Transverse colon (tissue), 4 donors: ENCODE measurements at regions not wholly inside any gene's neighbourhood (a gene's known extent, or its start where the extent isn't known, plus 50 kb on each side); places are given as distances from the start of the nearest gene placed in this dataset.
A peak's percentile ranks its signal among the peaks of the same experiment; 100 is the strongest.

Source experiments
- DNase-seq: peaks from one replicate; pipeline ENCODE4 v3.0.0-alpha.2; 2019
- H3K27ac ChIP-seq, 4 donors: fragments of 200-600 bp; sonication (generic); 2 replicates each; pipeline ENCODE4 v1.5.1; 2016 to 2018; ENCODE audit warnings: inconsistent platforms in 4 of 4
- H3K27me3 ChIP-seq: fragments of 200-600 bp; sonication (generic); 2 replicates; pipeline ENCODE4 v1.5.1; 2017; ENCODE audit warnings: inconsistent platforms
- H3K36me3 ChIP-seq, 4 donors: fragments of 200-600 bp; sonication (generic); 2 replicates each; pipeline ENCODE4 v1.5.1; 2017 to 2019; ENCODE audit warnings: inconsistent platforms in 4 of 4
- H3K4me1 ChIP-seq, 4 donors: fragments of 200-600 bp; sonication (generic); 2 replicates each; pipeline ENCODE4 v1.5.1; 2017 to 2020; ENCODE audit warnings: inconsistent platforms in 4 of 4
- H3K4me3 ChIP-seq, 4 donors: fragments of 200-600 bp; sonication (generic); 1 replicate in 1 of 4; 2 replicates in 3 of 4; pipeline versions ENCODE4 v1.5.1 to v1.6.1; 2017 to 2019; ENCODE audit warnings: inconsistent platforms in 4 of 4
- H3K9me3 ChIP-seq, 2 donors: fragments of 200-600 bp; sonication (generic); 2 replicates each; pipeline ENCODE4 v1.5.1; 2017 to 2019; ENCODE audit warnings: inconsistent platforms in 2 of 2
- CTCF ChIP-seq, 5 experiments: fragments of 200-600 bp in 3 of 5; fragments of 450-650 bp in 2 of 5; sonication (generic) in 3 of 5; IDR thresholded peaks; 1 replicate in 2 of 5; 2 replicates in 3 of 5; pipeline ENCODE4 v1.5.1; 2016 to 2017; ENCODE audit warnings: antibody characterized with exemption in 5 of 5, inconsistent platforms in 3 of 5, mild to moderate bottlenecking in 2 of 5, moderate library complexity in 1 of 5
- EP300 ChIP-seq: sonication (generic); formaldehyde crosslinking; IDR thresholded peaks from one replicate; pipeline ENCODE4 v1.6.1; 2017; ENCODE audit warnings: antibody characterized with exemption, low read depth
- POLR2A ChIP-seq: fragments of 450-650 bp; IDR thresholded peaks from one replicate; pipeline ENCODE4 v1.6.1; 2016; ENCODE audit warnings: antibody characterized with exemption, mild to moderate bottlenecking, moderate library complexity
- POLR2AphosphoS5 ChIP-seq, 3 donors: sonication (generic); formaldehyde crosslinking; IDR thresholded peaks; one replicate each; pipeline ENCODE4 v1.6.1; 2016; ENCODE audit warnings: antibody characterized with exemption in 3 of 3
- WGBS, 2 donors: methylation state at CpG; one replicate each; pipeline ENCODE4 v1.1.5; 2018; ENCODE audit warnings: low coverage in 1 of 2; 5-methylcytosine and 5-hydroxymethylcytosine counted together
- in situ Hi-C, 4 donors: fragments of 200-750 bp; cut with MboI; loops; one replicate each; pipeline versions ENCODE4 v1.15.0 to v1.15.1; 2017; ENCODE audit warnings: low sequenced_read_pairs in 3 of 4, low pct_ligation_motif_present in 1 of 4, low pct_unique_long_range_greater_than_20kb in 1 of 4
- intact Hi-C: fragments of 100-400 bp; cut with DNase I; formaldehyde crosslinking; loops from one replicate; pipeline ENCODE4 v1.15.1; 2023; ENCODE audit warnings: low total_unique reads

DNA sequence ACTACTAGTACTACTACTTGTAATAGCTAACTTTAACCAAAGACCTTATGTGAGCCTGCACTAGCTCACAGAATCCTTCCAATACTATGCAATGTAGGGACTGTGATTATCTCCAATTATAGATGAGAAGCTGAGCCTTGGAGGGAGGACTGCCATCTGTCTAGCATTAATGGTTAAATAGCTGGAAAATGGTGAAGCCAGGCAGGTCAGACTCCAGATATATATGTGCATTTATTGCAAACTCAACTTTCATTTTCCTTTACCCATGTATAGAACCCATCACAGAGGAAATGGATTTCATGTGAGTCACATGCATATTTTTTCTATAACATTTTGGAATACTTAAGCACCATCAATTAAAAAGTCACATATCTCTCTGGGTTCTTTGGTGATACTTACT is 229.9 kb downstream of the BCAS1 start:
- H3K36me3 ChIP-seq = no peaks in the 10 kb centered on the region
- H3K4me1 ChIP-seq = peaks cover 3 to 48% (median 24%) of the 10 kb centered on the region in 4 donors
- TF ChIP-seq POLR2A (no peak), EP300 (no peak), CTCF (IDR thresholded peaks at IDR 0.05) (no peak), POLR2AphosphoS5 (IDR thresholded peaks at IDR 0.05) (no peak)
- intact Hi-C loops = no loop called here
- no peak for DNase-seq
- in situ Hi-C loops = loop anchor here in 1 of 4 donors (25.0 kb wide), 1 partner anchor 253 kb away; the partner anchor contains the start of gene ZNF217
- H3K27me3 ChIP-seq = no peaks in the 10 kb centered on the region
- H3K4me3 ChIP-seq = no peak overlapping the region
- peak overlapping the region; percentile 77 to 83 (median 83) for H3K27ac ChIP-seq
- no peaks in the 10 kb centered on the region for H3K9me3 ChIP-seq

- Histone ChIP-seq H3K27me3 (no peaks in the 10 kb centered on the region), H3K4me3 (no peak overlapping the region), H3K27ac (peak overlapping the region; percentile 77 to 83 (median 83)), H3K4me1 (peaks cover 3 to 46% (median 22%) of the 10 kb centered on the region in 4 donors), H3K9me3 (no peaks in the 10 kb centered on the region), H3K36me3 (no peaks in the 10 kb centered on the region)
- 30 to 35% methylated on average over 6 to 8 of the region's 8 CpGs for WGBS, 2 donors
- TF ChIP-seq POLR2AphosphoS5 (IDR thresholded peaks at IDR 0.05) = peak in 1 of 3 donors; percentile 59
- no peak for TF ChIP-seq POLR2A
- TF ChIP-seq EP300 = no peak
- peak in 2 of 5 experiments; percentile 27 to 29 for TF ChIP-seq CTCF (IDR thresholded peaks at IDR 0.05)
- in situ Hi-C loops = loop anchor here in 1 of 4 donors (25.0 kb wide), 1 partner anchor 252 kb away; the partner anchor contains the start of gene ZNF217
- DNase-seq = peak; percentile 81
- intact Hi-C loops = no loop called here
These were observed 230.8 kb downstream of the BCAS1 start for GRCh38 chr20:53839423-53840176.

DNA sequence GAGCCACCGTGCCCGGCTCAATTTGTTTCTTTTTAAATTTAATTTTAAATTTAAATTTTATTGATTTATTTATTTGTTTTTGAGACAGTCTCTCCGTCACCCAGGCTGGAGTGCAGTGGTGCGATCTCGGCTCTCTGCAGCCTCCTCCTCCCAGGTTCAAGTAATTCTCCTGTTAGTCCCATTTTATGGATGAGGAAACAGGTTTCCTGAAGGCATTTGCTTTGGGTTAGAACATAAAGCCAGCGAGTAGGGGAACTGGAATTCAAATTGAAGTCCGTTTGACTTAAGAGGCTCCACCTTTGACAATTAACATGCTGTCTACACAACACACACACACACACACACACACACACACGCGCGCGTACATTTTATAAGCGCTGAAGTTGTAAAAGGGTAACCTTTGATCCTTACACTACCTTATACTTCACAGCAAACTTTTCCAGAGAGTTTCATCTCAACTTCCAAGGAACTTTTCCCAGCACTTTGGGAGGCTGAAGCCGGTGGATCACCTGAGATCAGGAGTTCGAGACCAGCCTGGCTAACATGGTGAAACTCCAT is 232.0 kb downstream of the BCAS1 start:
- H3K4me3 ChIP-seq = no peak overlapping the region
- H3K4me1 ChIP-seq = peaks cover 3 to 46% (median 22%) of the 10 kb centered on the region in 4 donors
- WGBS, 2 donors = 60 to 63% methylated on average over 11 to 14 of the region's 14 CpGs
- intact Hi-C loops (no loop called here), in situ Hi-C loops (loop anchor here in 1 of 4 donors (25.0 kb wide), 1 partner anchor 251 kb away; the partner anchor contains the start of gene ZNF217)
- H3K27me3 ChIP-seq = no peaks in the 10 kb centered on the region
- TF ChIP-seq EP300 (no peak), POLR2AphosphoS5 (IDR thresholded peaks at IDR 0.05) (peak in 1 of 3 donors; percentile 47)
- H3K27ac ChIP-seq = peak overlapping the region; percentile 77 to 83 (median 83)
- DNase-seq = peak; percentile 90
- no peaks in the 10 kb centered on the region for H3K9me3 ChIP-seq
- H3K36me3 ChIP-seq = no peaks in the 10 kb centered on the region

GRCh38 chr20:53837126-53837826 is 233.1 kb downstream of the BCAS1 start:
- Histone ChIP-seq H3K36me3 (no peaks in the 10 kb centered on the region), H3K27ac (peak overlapping the region; percentile 77 to 83 (median 83)), H3K9me3 (no peaks in the 10 kb centered on the region), H3K27me3 (no peaks in the 10 kb centered on the region), H3K4me1 (peaks cover 3 to 38% (median 21%) of the 10 kb centered on the region in 4 donors), H3K4me3 (no peak overlapping the region)
- TF ChIP-seq POLR2A (no peak), CTCF (IDR thresholded peaks at IDR 0.05) (no peak), POLR2AphosphoS5 (IDR thresholded peaks at IDR 0.05) (peak in 1 of 3 donors; percentile 73), EP300 (no peak)
- in situ Hi-C loops = loop anchor here in 1 of 4 donors (25.0 kb wide), 1 partner anchor 250 kb away; the partner anchor contains the start of gene ZNF217
- DNase-seq = peak; percentile 83
- WGBS, 2 donors = 54 to 77% methylated on average over 3 to 5 of the region's 5 CpGs
- intact Hi-C loops = no loop called here
